BE2C (cell line): ENCODE measurements at regions not wholly inside any gene's neighbourhood (a gene's known extent, or its start where the extent isn't known, plus 50 kb on each side); places are given as distances from the start of the nearest gene placed in this dataset.
"Not testable (repeated sequence)": the region's sequence is repeated elsewhere in the genome, so short reads cannot be mapped to it uniquely, and the experiment has no call there.

Experiments
- DNase-seq: peaks from one replicate; pipeline ENCODE4 v3.0.0-alpha.2; 2020
- H3K27me3 ChIP-seq: fragments of 250-450 bp; sonication (Bioruptor Pico); 2 replicates; pipeline ENCODE4 v1.5.1; 2020; ENCODE audit warnings: mild to moderate bottlenecking
- H3K36me3 ChIP-seq: fragments of 250-450 bp; sonication (Bioruptor Pico); 2 replicates; pipeline ENCODE4 v1.5.1; 2020; ENCODE audit warnings: mild to moderate bottlenecking
- H3K4me1 ChIP-seq: fragments of 250-450 bp; sonication (Bioruptor Pico); 2 replicates; pipeline ENCODE4 v1.5.1; 2020
- H3K4me3 ChIP-seq: 2 replicates; pipeline ENCODE4 v1.5.1; 2011; ENCODE audit warnings: low read depth, low read length
- H3K9me3 ChIP-seq: fragments of 250-450 bp; sonication (Bioruptor Pico); 2 replicates; pipeline ENCODE4 v1.5.1; 2020
- TF ChIP-seq, protein P1 (sequence below): IDR thresholded peaks from 2 replicates; pipeline ENCODE4 v1.5.1; 2012; ENCODE audit warnings: mild to moderate bottlenecking, low read depth, low read length

DNA sequence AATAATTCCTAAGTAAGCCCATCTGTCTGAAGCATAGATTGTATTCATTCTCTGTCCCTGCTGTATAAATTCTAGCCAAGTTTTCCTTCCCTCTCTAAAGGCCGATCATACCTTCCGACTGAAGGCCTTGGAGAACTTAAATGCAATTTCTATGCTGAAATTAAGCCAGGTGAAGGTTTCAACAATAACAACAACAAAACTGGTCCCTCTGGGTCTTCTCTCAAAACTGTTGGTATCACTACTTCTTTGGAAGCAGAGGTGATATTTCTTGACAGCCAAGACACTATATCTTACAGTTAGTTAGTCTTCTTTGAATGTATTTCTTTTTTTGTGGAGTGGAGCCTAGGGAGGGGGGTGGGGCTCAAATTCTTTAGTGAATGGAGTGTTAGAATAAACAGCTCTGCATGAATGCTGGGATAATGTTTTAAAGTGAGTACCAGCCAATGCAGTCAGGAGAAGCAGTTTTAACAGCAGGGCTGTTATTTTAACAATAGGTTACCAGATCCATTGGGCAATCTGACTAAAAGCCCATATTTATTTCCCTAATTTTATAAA, 508.9 kb downstream of the EBF1 start:
- no peak for DNase-seq
- TF ChIP-seq, protein P1, sequence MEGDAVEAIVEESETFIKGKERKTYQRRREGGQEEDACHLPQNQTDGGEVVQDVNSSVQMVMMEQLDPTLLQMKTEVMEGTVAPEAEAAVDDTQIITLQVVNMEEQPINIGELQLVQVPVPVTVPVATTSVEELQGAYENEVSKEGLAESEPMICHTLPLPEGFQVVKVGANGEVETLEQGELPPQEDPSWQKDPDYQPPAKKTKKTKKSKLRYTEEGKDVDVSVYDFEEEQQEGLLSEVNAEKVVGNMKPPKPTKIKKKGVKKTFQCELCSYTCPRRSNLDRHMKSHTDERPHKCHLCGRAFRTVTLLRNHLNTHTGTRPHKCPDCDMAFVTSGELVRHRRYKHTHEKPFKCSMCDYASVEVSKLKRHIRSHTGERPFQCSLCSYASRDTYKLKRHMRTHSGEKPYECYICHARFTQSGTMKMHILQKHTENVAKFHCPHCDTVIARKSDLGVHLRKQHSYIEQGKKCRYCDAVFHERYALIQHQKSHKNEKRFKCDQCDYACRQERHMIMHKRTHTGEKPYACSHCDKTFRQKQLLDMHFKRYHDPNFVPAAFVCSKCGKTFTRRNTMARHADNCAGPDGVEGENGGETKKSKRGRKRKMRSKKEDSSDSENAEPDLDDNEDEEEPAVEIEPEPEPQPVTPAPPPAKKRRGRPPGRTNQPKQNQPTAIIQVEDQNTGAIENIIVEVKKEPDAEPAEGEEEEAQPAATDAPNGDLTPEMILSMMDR = no peak
- H3K4me3 ChIP-seq = no peak overlapping the region
- H3K9me3 ChIP-seq = no peaks in the 10 kb centered on the region; the same call in 1 of the 2 replicates
- H3K4me1 ChIP-seq = peaks cover 13% of the 10 kb centered on the region
- H3K36me3 ChIP-seq = no peaks in the 10 kb centered on the region
- H3K27me3 ChIP-seq = no peaks in the 10 kb centered on the region

DNA sequence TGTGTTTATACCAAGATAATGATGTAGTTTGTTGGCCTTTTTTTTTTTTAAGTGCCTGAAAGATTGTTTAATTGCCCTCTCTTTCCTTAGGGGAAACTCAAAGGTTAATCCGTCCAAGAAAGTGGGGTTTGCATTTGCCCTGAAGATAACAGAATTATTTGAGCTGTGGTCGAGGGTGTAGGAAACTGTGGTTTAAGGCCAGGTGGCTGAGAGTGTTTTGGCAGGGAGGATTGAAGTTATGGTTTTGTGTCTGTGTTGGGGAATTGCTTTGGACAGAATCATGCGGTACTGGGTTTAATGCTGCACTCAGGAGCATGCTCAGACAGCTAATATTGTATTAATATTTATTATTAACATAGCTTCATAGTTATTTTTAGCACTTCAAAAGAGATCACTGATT, 509.8 kb downstream of the EBF1 start:
- H3K9me3 ChIP-seq = no peaks in the 10 kb centered on the region; the same call in 1 of the 2 replicates
- no peak overlapping the region for H3K4me3 ChIP-seq
- no peaks in the 10 kb centered on the region for H3K36me3 ChIP-seq
- H3K27me3 ChIP-seq = no peaks in the 10 kb centered on the region
- peaks cover 13% of the 10 kb centered on the region for H3K4me1 ChIP-seq
- DNase-seq = no peak
- TF ChIP-seq, protein P1 = no peak

DNA sequence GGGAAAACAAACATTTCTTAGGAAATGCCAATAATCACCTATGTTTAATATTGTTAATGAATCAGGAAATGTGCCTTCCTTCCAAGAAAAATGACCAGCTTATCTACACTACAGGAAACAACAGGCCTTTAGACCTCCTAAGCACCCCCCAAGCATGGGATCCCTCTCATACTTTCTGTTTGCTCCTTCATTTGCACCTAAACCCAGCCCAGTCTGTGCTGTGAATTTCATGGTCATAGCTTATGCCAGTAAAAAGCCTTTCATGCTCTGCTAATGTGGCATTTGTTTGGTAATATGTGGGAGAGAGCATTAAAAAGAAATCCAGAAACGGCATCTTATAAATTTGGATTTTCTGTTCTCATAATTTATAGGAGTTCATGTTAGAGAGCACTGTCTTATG, 511.1 kb downstream of the EBF1 start:
- TF ChIP-seq, protein P1 = no peak

DNA sequence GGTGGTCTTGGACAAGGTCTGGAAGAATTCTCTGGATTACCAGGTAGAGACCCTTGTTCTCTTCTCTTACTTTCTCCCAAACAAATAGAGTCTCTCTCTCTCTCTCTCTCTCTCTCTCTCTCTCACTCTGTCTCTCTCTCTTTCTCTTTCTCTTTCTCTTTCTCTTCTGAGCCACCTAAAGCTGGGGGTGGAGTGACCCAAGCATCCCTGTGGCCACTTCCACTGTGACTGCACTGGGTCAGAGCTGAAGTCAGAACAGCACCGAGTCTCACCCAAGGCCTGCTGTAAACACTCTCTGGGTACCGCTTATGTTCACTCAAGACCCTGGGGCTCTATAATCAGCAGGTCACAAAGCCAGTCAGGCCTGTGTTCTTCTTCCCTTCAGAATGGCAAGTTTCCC, 513.7 kb downstream of the EBF1 start:
- peaks cover 6% of the 10 kb centered on the region for H3K4me1 ChIP-seq
- H3K36me3 ChIP-seq = no peaks in the 10 kb centered on the region
- DNase-seq = no peak
- no peaks in the 10 kb centered on the region for H3K27me3 ChIP-seq
- H3K9me3 ChIP-seq = no peaks in the 10 kb centered on the region; the same call in 1 of the 2 replicates
- TF ChIP-seq, protein P1 = no peak
- H3K4me3 ChIP-seq = no peak overlapping the region

More for the DNA sequence above, 511.1 kb downstream of the EBF1 start:
- no peaks in the 10 kb centered on the region; the same call in 1 of the 2 replicates for H3K9me3 ChIP-seq
- no peak overlapping the region for H3K4me3 ChIP-seq
- H3K4me1 ChIP-seq = peaks cover 13% of the 10 kb centered on the region
- no peak for DNase-seq
- no peaks in the 10 kb centered on the region for H3K36me3 ChIP-seq
- H3K27me3 ChIP-seq = no peaks in the 10 kb centered on the region

DNA sequence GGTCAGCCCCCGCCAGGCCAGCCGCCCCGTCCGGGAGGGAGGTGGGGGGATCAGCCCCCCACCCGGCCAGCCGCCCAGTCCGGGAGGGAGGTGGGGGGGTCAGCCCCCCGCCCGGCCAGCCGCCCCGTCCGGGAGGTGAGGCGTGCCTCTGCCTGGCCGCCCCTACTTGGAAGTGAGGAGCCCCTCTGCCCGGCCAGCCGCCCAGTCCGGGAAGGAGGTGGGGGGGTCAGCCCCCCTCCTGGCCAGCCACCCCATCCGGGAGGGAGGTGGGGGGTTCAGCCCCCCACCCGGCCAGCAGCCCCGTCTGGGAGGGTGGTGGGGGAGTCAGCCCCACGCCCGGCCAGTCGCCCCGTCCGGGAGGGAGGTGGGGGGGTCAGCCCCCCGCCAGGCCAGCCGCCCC, 517.0 kb downstream of the EBF1 start:
- not testable (repeated sequence) for H3K36me3 ChIP-seq, H3K9me3 ChIP-seq, H3K27me3 ChIP-seq, DNase-seq, H3K4me1 ChIP-seq, H3K4me3 ChIP-seq

DNA sequence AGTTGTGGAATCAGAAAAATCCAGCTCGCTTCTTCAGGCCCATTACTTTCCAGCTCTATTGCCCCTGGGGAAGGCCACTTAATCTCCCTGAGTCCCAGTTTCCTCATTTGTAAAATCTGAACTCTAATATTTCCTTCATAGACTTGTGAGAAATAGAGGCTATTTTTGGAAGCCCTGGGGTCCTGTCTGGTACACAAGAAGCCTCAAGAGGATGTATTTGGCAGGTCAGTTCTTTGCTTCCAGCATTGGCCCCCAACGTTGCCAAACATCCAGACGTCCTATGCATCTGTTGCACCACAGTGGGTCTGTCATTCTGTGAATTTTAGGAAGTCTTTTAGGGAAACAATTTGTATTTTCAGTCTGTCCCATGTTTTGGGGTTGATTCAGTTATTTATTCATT, 525.9 kb downstream of the EBF1 start:
- Histone ChIP-seq H3K4me1 (no peaks in the 10 kb centered on the region), H3K36me3 (no peaks in the 10 kb centered on the region), H3K4me3 (no peak overlapping the region), H3K9me3 (no peaks in the 10 kb centered on the region; the same call in 1 of the 2 replicates), H3K27me3 (no peaks in the 10 kb centered on the region)
- TF ChIP-seq, protein P1 = no peak
- no peak for DNase-seq
